ENCODE measurements at regions not wholly inside any gene's neighbourhood (a gene's known extent, or its start where the extent isn't known, plus 50 kb on each side); places are given as distances from the start of the nearest gene placed in this dataset.

GRCh38 chr11:113634940-113635575 lies 71.0 kb downstream of the TMPRSS5 start:
- no peak for DNase-seq

- DNase-seq, result no peak
These were observed 73.1 kb downstream of the TMPRSS5 start for GRCh38 chr11:113632981-113633380.

- no peak for DNase-seq
These were observed 76.5 kb downstream of the TMPRSS5 start for GRCh38 chr11:113629562-113629961.

- DNase-seq, result no peak
These were observed 77.2 kb downstream of the TMPRSS5 start for GRCh38 chr11:113628912-113629311.

GRCh38 chr11:113627946-113628345 lies 78.2 kb downstream of the TMPRSS5 start:
- DNase-seq, result no peak

- no peak for DNase-seq
These were observed 78.8 kb downstream of the TMPRSS5 start for GRCh38 chr11:113627297-113627696.

GRCh38 chr11:113626736-113627135 lies 79.4 kb downstream of the TMPRSS5 start:
- no peak for DNase-seq

- no peak for DNase-seq
These were observed 83.0 kb downstream of the TMPRSS5 start for GRCh38 chr11:113623114-113623513.

GRCh38 chr11:113618360-113618759 lies 87.7 kb downstream of the TMPRSS5 start:
- no peak for DNase-seq

- DNase-seq, result no peak
These were observed 90.3 kb downstream of the TMPRSS5 start for GRCh38 chr11:113615773-113616172.

- DNase-seq, result no peak
These were observed 91.0 kb downstream of the TMPRSS5 start for GRCh38 chr11:113615098-113615497.

- DNase-seq, result no peak
These were observed 92.0 kb downstream of the TMPRSS5 start for GRCh38 chr11:113614097-113614496.

GRCh38 chr11:113613619-113614018 lies 92.5 kb downstream of the TMPRSS5 start:
- DNase-seq, result no peak

GRCh38 chr11:113604186-113604585 lies 101.9 kb downstream of the TMPRSS5 start:
- no peak for DNase-seq

GRCh38 chr11:113603277-113604059 lies 102.6 kb downstream of the TMPRSS5 start:
- no peak for DNase-seq

- DNase-seq, result no peak
These were observed 103.6 kb downstream of the TMPRSS5 start for GRCh38 chr11:113602483-113602882.

- no peak for DNase-seq
These were observed 109.5 kb downstream of the TMPRSS5 start for GRCh38 chr11:113596658-113597057.

GRCh38 chr11:113595810-113596594 lies 110.1 kb downstream of the TMPRSS5 start:
- no peak for DNase-seq

GRCh38 chr11:113593698-113594308 lies 112.3 kb downstream of the TMPRSS5 start:
- DNase-seq, result no peak

GRCh38 chr11:113591117-113591516 lies 115.0 kb downstream of the TMPRSS5 start:
- DNase-seq, result no peak

GRCh38 chr11:113587308-113587739 lies 112.1 kb upstream of the DRD2 start:
- DNase-seq, result no peak

- no peak for DNase-seq
These were observed 109.2 kb upstream of the DRD2 start for GRCh38 chr11:113584371-113584770.

GRCh38 chr11:113581713-113582112 lies 106.5 kb upstream of the DRD2 start:
- no peak for DNase-seq
